GM18951 (cell line): ENCODE measurements at regions not wholly inside any gene's neighbourhood (a gene's known extent, or its start where the extent isn't known, plus 50 kb on each side); places are given as distances from the start of the nearest gene placed in this dataset.

ENCODE experiments used
- POLR2A ChIP-seq: IDR thresholded peaks from 4 replicates; pipeline ENCODE4 v1.6.1; 2011; ENCODE audit warnings: mild to moderate bottlenecking; ENCODE audit not compliant: insufficient read length, insufficient read depth; ENCODE audit errors: extremely low read depth
- in situ Hi-C: fragments of 300-500 bp; cut with MboI; formaldehyde crosslinking; loops from one replicate; pipeline ENCODE4 v1.12.0; 2022; ENCODE audit warnings: low sequenced_read_pairs, mixed read lengths, inconsistent platforms; ENCODE audit not compliant: unreplicated experiment

DNA sequence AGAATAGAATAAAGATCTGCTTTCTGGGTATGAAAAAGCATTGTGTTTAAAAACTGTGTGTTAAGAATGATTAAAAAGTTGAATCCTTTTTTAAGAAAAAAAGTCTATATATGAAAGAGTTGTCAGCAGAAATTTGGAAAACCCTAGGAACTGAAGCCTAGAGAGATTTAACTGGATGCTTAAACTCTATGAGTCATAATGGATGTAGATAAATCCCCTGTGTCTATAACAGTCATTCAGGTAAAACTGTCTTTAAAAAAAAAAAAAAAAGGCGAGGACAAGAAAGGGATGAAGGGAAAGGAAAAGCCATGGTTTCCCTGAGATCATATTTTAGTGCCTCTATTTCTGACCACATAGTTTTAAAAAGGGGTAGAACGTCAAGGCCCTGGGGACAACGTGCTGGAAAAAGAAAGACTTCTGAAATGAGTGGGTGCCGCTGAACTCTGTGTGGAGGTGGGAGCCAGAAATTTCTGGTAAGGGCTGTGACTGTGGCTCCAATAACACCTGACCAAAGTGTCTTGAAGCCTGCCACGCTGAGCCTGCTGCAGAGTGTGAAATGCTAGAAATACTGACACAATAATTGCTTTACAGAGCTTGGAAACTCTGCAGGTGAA lies 302.6 kb upstream of the ARID1B start:
- in situ Hi-C loops, result no loop called here
- no peak for TF ChIP-seq POLR2A

DNA sequence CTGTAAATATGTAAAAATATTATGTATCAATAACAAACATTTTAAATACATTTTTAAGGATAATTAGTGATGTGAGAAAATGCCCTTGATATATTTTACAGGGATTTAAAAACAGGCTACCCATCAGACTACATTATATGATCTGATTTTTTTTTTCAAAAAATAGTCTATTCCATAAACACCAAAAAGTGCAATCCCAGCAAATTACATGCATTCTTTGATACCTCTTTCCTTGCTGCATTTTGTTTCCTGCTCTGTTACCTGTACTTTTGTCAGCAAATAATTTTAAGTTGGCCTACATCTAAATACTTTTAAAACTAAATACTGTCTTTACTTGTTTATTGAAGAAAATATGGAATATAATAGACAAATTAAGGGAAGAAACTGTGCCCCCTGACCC lies 306.2 kb upstream of the ARID1B start:
- TF ChIP-seq POLR2A, result no peak
- in situ Hi-C loops, result no loop called here

DNA sequence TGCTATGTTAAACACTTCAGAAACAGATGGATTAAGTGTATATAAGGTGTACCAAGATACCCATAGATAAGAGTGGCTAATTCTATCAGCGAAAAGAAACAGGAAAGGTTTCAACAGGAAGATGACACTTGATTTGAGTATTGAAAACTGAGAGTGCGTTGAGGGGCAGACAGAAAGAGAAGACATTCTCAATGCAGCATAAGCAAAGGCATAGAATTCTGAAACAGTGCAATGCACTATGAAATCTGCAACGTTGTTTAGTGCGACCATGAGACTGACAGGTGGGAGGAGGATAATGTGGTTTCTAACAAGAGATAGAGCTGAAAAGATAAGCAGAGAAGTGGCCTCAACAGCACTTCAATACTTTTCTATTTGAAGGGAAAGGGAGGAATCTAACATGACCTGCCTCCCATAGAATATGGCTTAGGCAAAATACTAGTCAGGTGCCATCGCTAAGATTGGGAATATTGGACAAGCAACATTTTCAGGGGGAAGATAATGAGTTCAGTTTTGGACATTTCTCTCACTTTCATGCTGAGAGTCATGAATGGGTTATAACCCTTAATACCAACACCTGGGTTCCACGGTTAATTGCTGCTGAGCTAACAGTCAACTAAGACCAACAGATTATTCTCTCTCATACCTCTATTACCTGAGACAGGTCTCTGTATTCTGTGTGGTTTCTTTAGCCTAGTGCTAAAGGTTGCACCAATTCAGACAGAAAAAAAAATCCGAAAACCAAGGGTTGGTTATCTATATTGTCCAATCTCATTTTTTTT lies 312.9 kb upstream of the ARID1B start:
- TF ChIP-seq POLR2A, result no peak
- in situ Hi-C loops, result no loop called here

- no peak for TF ChIP-seq POLR2A
- in situ Hi-C loops, result no loop called here
These were observed 315.5 kb upstream of the ARID1B start for GRCh38 chr6:156461647-156462046.

- no peak for TF ChIP-seq POLR2A
- in situ Hi-C loops, result no loop called here
These were observed 319.6 kb upstream of the ARID1B start for GRCh38 chr6:156457601-156458000.

GRCh38 chr6:156455847-156456246 lies 321.3 kb upstream of the ARID1B start:
- in situ Hi-C loops, result no loop called here
- TF ChIP-seq POLR2A, result no peak

- in situ Hi-C loops, result no loop called here
- no peak for TF ChIP-seq POLR2A
These were observed 322.3 kb upstream of the ARID1B start for GRCh38 chr6:156454867-156455266.

- in situ Hi-C loops, result no loop called here
- TF ChIP-seq POLR2A, result no peak
These were observed 325.5 kb upstream of the ARID1B start for GRCh38 chr6:156451726-156452125.

GRCh38 chr6:156451088-156451487 lies 326.1 kb upstream of the ARID1B start:
- in situ Hi-C loops, result no loop called here
- no peak for TF ChIP-seq POLR2A

- in situ Hi-C loops, result no loop called here
- no peak for TF ChIP-seq POLR2A
These were observed 326.8 kb upstream of the ARID1B start for GRCh38 chr6:156450421-156450820.

GRCh38 chr6:156449569-156449968 lies 327.6 kb upstream of the ARID1B start:
- TF ChIP-seq POLR2A, result no peak
- in situ Hi-C loops, result no loop called here

GRCh38 chr6:156449128-156449527 lies 328.1 kb upstream of the ARID1B start:
- in situ Hi-C loops, result no loop called here
- TF ChIP-seq POLR2A, result no peak

DNA sequence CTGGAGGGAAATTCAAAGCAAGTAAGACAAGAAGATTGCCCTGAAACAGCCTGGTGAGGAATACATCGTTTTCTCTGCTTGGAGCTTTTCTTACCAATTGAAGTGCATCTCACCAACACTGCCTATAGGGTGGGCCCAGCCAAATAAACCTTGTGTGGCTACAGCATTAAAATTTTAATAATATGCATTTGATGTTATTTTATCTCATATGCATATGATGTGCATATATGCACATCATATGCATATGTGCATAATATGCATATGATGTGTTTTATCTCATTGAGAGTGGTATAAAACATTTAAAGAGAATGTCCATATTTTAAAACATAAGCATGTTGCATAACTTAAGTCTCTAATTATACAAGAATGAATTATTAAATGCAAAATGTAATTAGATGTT lies 328.6 kb upstream of the ARID1B start:
- no peak for TF ChIP-seq POLR2A

DNA sequence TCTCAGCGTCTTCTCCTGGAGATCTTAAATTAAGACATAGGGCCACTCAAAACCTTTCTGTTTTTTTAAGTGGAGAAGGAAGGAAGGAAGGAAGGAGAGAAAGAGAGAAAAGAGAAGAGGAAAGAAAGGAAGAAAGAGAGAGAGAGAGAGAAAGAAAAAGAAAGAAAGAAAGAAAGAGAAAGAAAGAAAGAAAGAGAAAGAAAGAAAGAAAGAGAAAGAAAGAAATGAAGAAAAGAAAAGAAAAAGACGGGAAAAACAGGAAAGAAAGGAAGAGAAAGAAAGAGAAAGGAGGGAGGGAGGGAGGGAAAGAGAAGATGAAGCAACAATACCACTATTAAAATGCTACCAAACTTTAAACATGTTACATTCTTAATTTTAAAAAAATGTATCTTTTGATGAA lies 336.5 kb upstream of the ARID1B start:
- in situ Hi-C loops, result no loop called here

More for the DNA sequence above, 328.6 kb upstream of the ARID1B start:
- in situ Hi-C loops, result no loop called here

More for the DNA sequence above, 336.5 kb upstream of the ARID1B start:
- TF ChIP-seq POLR2A, result no peak
